CD4-positive, alpha-beta T cell (primary cell): ENCODE measurements at regions not wholly inside any gene's neighbourhood (a gene's known extent, or its start where the extent isn't known, plus 50 kb on each side); places are given as distances from the start of the nearest gene placed in this dataset.

ENCODE experiments used
- ATAC-seq: fragments of 200-7000 bp; cut with Tn5 transposase; one replicate; pipeline ENCODE4 v1.10.0; 2022; ENCODE audit warnings: mild to moderate bottlenecking; ENCODE audit not compliant: poor library complexity
- CTCF ChIA-PET: fragments of 350-600 bp; sonication (Branson Sonifier 250); formaldehyde crosslinking; loops from one replicate; lab custom pipeline; 2021; ENCODE audit warnings: antibody characterized with exemption, inconsistent platforms; lab: Charles Lee
- POLR2A ChIA-PET: fragments of 350-600 bp; sonication (Branson Sonifier 250); formaldehyde crosslinking; loops from one replicate; lab custom pipeline; 2021; ENCODE audit warnings: antibody characterized with exemption, inconsistent platforms; lab: Charles Lee
- DNase-seq, 14 experiments: peaks; one replicate each; pipeline ENCODE4 v3.0.0-alpha.2; 2013 to 2020; ENCODE audit warnings: mixed read lengths in 2 of 14
- H3K27ac ChIP-seq, 2 donors: one replicate each; pipeline versions ENCODE4 v1.5.1 to v1.7.0; 2013; ENCODE audit warnings: low read length in 2 of 2, low read depth in 1 of 2, mild to moderate bottlenecking in 1 of 2
- H3K27me3 ChIP-seq, 2 experiments: 1 replicate in 1 of 2; 2 replicates in 1 of 2; pipeline versions ENCODE4 v1.6.1 to v1.7.0; 2013; ENCODE audit warnings: low read length in 2 of 2, control low read depth in 1 of 2, mild to moderate bottlenecking in 1 of 2, moderate library complexity in 1 of 2; ENCODE audit not compliant: insufficient read depth in 2 of 2, control insufficient read depth in 1 of 2
- H3K36me3 ChIP-seq: one replicate; pipeline ENCODE4 v1.6.1; 2013; ENCODE audit warnings: low read length, control low read depth; ENCODE audit not compliant: insufficient read depth
- H3K4me1 ChIP-seq: one replicate; pipeline ENCODE4 v1.6.1; 2013; ENCODE audit warnings: low read length, control low read depth; ENCODE audit not compliant: insufficient read depth
- H3K4me3 ChIP-seq: one replicate; pipeline ENCODE4 v1.5.1; 2013; ENCODE audit warnings: mild to moderate bottlenecking, low read length, moderate library complexity
- H3K9me3 ChIP-seq, 2 experiments: 1 replicate in 1 of 2; 2 replicates in 1 of 2; pipeline versions ENCODE4 v1.6.1 to v1.7.0; 2013; ENCODE audit warnings: low read length in 2 of 2, mild to moderate bottlenecking in 2 of 2, control low read depth in 1 of 2, moderate library complexity in 1 of 2; ENCODE audit not compliant: control insufficient read depth in 1 of 2, insufficient read depth in 1 of 2
- H3K27ac Mint-ChIP-seq: one replicate; pipeline ENCODE4 v1.8.0; 2020; ENCODE audit warnings: mixed read lengths
- H3K27me3 Mint-ChIP-seq: one replicate; pipeline ENCODE4 v1.8.0; 2021; ENCODE audit warnings: mixed read lengths
- H3K36me3 Mint-ChIP-seq: one replicate; pipeline ENCODE4 v1.8.0; 2021; ENCODE audit warnings: low read depth, mixed read lengths
- H3K4me1 Mint-ChIP-seq: one replicate; pipeline ENCODE4 v1.8.0; 2021; ENCODE audit warnings: low read depth, mixed read lengths
- H3K4me3 Mint-ChIP-seq: one replicate; pipeline ENCODE4 v1.8.0; 2020; ENCODE audit warnings: mild to moderate bottlenecking, mixed read lengths
- H3K9me3 Mint-ChIP-seq: one replicate; pipeline ENCODE4 v1.8.0; 2020; ENCODE audit warnings: mixed read lengths
- CTCF ChIP-seq: fragments of 200-600 bp; IDR thresholded peaks from one replicate; pipeline ENCODE4 v1.8.0; 2022; ENCODE audit warnings: antibody characterized with exemption, mild to moderate bottlenecking
- intact Hi-C, 2 experiments: fragments of 100-400 bp; cut with DNase I in 1 of 2; cut with micrococcal nuclease in 1 of 2; formaldehyde crosslinking; loops; one replicate each; pipeline versions ENCODE4 v1.15.1 to v1.9.0; 2023 to 2025; cut with DNase I, micrococcal nuclease

GRCh38 chr2:224293976-224294375, 107.9 kb downstream of the FAM124B start:
- no peak for DNase-seq
- Histone ChIP-seq H3K4me1 (no peaks in the 10 kb centered on the region), H3K36me3 (no peaks in the 10 kb centered on the region), H3K27ac (no peak overlapping the region), H3K4me3 (no peak overlapping the region), H3K9me3 (peaks cover 0 to 6% of the 10 kb centered on the region in 2 experiments), H3K27me3 (peaks cover 0 to 20% of the 10 kb centered on the region in 2 experiments)
- no peak overlapping the region for H3K4me3 Mint-ChIP-seq
- ATAC-seq = no peak
- ChIA-PET POLR2A (no interaction called here), CTCF (no interaction called here)
- no peaks in the 10 kb centered on the region for H3K36me3 Mint-ChIP-seq
- no peaks in the 10 kb centered on the region for H3K9me3 Mint-ChIP-seq
- H3K27ac Mint-ChIP-seq = no peak overlapping the region
- TF ChIP-seq CTCF = no peak
- peaks cover 37% of the 10 kb centered on the region for H3K27me3 Mint-ChIP-seq
- H3K4me1 Mint-ChIP-seq = no peaks in the 10 kb centered on the region
- intact Hi-C loops = no loop called here

GRCh38 chr2:224287531-224287930, 114.4 kb downstream of the FAM124B start:
- POLR2A ChIA-PET = no interaction called here
- no peaks in the 10 kb centered on the region for H3K9me3 Mint-ChIP-seq
- Histone ChIP-seq H3K27me3 (peaks cover 0 to 32% of the 10 kb centered on the region in 2 experiments), H3K9me3 (no peaks in the 10 kb centered on the region), H3K4me1 (no peaks in the 10 kb centered on the region), H3K4me3 (no peak overlapping the region), H3K27ac (no peak overlapping the region), H3K36me3 (no peaks in the 10 kb centered on the region)
- no peak overlapping the region for H3K4me3 Mint-ChIP-seq
- H3K4me1 Mint-ChIP-seq = no peaks in the 10 kb centered on the region
- H3K27ac Mint-ChIP-seq = no peak overlapping the region
- H3K27me3 Mint-ChIP-seq = peaks cover 49% of the 10 kb centered on the region
- no peaks in the 10 kb centered on the region for H3K36me3 Mint-ChIP-seq
- DNase-seq (no peak), ATAC-seq (no peak)
- no peak for TF ChIP-seq CTCF
- intact Hi-C loops = loop anchor here in 1 of 2 experiments (5.0 kb wide), 1 partner anchor 560 kb away; no protein-coding TSS in a partner anchor
- CTCF ChIA-PET = interaction anchor here (1.4 kb wide), 1 partner anchor 317 kb away, joined by 6 read pairs; no protein-coding TSS in a partner anchor

GRCh38 chr2:224286923-224287322, 115.0 kb downstream of the FAM124B start:
- Histone ChIP-seq H3K27ac (no peak overlapping the region), H3K36me3 (no peaks in the 10 kb centered on the region), H3K27me3 (peaks cover 0 to 37% of the 10 kb centered on the region in 2 experiments), H3K4me3 (no peak overlapping the region), H3K4me1 (no peaks in the 10 kb centered on the region), H3K9me3 (no peaks in the 10 kb centered on the region)
- H3K4me3 Mint-ChIP-seq = no peak overlapping the region
- peaks cover 49% of the 10 kb centered on the region for H3K27me3 Mint-ChIP-seq
- intact Hi-C loops = loop anchor here in 1 of 2 experiments (5.0 kb wide), 1 partner anchor 560 kb away; no protein-coding TSS in a partner anchor
- no peak for TF ChIP-seq CTCF
- ATAC-seq (no peak), DNase-seq (no peak)
- no peaks in the 10 kb centered on the region for H3K4me1 Mint-ChIP-seq
- H3K36me3 Mint-ChIP-seq = no peaks in the 10 kb centered on the region
- no peaks in the 10 kb centered on the region for H3K9me3 Mint-ChIP-seq
- no peak overlapping the region for H3K27ac Mint-ChIP-seq
- ChIA-PET CTCF (interaction anchor here (1.4 kb wide), 1 partner anchor 317 kb away, joined by 6 read pairs; no protein-coding TSS in a partner anchor), POLR2A (no interaction called here)
